AG04450 (cell line): ENCODE measurements at regions not wholly inside any gene's neighbourhood (a gene's known extent, or its start where the extent isn't known, plus 50 kb on each side); places are given as distances from the start of the nearest gene placed in this dataset.

Experiments used
- CTCF ChIA-PET: fragments of 300-600, 350-600 bp; formaldehyde crosslinking; extraction: SDS; loops from one replicate; lab custom pipeline; 2022; ENCODE audit warnings: antibody characterized with exemption, inconsistent platforms; lab: Charles Lee
- POLR2A ChIA-PET: fragments of 350-600 bp; formaldehyde crosslinking; extraction: SDS; loops from one replicate; lab custom pipeline; 2021; ENCODE audit warnings: antibody characterized with exemption, inconsistent platforms; lab: Yijun Ruan, JAX
- DNase-seq: peaks from one replicate; pipeline ENCODE4 v3.0.0-alpha.2; 2011; ENCODE audit warnings: low read depth, low spot score
- H3K27ac ChIP-seq: one replicate; pipeline ENCODE4 v1.5.1; 2012; ENCODE audit warnings: low read depth, low read length, control low read depth
- H3K27me3 ChIP-seq: one replicate; pipeline ENCODE4 v1.6.0; 2012; ENCODE audit warnings: low read length; ENCODE audit not compliant: control insufficient read depth, insufficient read depth
- H3K4me3 ChIP-seq: 2 replicates; pipeline ENCODE4 v1.5.1; 2011; ENCODE audit warnings: mild to moderate bottlenecking, low read depth, low read length, control low read depth
- H3K9me3 ChIP-seq: 2 replicates; pipeline ENCODE4 v1.5.1; 2012; ENCODE audit warnings: low read length; ENCODE audit not compliant: control insufficient read depth, insufficient read depth
- TF ChIP-seq, protein P1 (sequence below): IDR thresholded peaks from 2 replicates; pipeline ENCODE4 v1.5.1; 2011; ENCODE audit warnings: low read depth, low read length, control low read depth, inconsistent platforms

DNA sequence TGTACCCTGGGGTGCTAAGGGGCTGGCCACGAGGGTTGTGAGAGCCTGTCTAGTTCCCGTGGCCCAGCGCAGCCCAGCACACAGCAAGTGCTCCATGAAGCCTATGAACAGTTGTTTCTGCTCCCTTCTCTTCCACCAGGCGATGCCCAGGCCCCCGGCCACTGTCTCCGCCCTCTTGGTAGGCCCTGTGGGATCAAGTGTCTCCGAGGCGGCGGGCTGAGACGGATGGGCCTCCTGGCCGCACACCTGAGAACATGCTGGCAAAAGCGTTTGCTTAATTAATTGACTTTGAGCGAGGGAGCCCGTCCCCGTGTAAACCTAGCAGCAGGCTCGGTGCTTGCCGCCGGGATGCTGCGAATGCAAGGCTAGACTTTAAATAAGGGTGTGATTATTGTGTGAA lies 129.7 kb upstream of the GSE1 start:
- DNase-seq, result no peak
- H3K27me3 ChIP-seq, result no peaks in the 10 kb centered on the region
- no peak overlapping the region for H3K4me3 ChIP-seq
- ChIA-PET POLR2A (no interaction called here), CTCF (no interaction called here)
- no peak overlapping the region for H3K27ac ChIP-seq
- H3K9me3 ChIP-seq, result no peaks in the 10 kb centered on the region; the same call in 1 of the 2 replicates
- TF ChIP-seq, protein P1, sequence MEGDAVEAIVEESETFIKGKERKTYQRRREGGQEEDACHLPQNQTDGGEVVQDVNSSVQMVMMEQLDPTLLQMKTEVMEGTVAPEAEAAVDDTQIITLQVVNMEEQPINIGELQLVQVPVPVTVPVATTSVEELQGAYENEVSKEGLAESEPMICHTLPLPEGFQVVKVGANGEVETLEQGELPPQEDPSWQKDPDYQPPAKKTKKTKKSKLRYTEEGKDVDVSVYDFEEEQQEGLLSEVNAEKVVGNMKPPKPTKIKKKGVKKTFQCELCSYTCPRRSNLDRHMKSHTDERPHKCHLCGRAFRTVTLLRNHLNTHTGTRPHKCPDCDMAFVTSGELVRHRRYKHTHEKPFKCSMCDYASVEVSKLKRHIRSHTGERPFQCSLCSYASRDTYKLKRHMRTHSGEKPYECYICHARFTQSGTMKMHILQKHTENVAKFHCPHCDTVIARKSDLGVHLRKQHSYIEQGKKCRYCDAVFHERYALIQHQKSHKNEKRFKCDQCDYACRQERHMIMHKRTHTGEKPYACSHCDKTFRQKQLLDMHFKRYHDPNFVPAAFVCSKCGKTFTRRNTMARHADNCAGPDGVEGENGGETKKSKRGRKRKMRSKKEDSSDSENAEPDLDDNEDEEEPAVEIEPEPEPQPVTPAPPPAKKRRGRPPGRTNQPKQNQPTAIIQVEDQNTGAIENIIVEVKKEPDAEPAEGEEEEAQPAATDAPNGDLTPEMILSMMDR, result no peak

DNA sequence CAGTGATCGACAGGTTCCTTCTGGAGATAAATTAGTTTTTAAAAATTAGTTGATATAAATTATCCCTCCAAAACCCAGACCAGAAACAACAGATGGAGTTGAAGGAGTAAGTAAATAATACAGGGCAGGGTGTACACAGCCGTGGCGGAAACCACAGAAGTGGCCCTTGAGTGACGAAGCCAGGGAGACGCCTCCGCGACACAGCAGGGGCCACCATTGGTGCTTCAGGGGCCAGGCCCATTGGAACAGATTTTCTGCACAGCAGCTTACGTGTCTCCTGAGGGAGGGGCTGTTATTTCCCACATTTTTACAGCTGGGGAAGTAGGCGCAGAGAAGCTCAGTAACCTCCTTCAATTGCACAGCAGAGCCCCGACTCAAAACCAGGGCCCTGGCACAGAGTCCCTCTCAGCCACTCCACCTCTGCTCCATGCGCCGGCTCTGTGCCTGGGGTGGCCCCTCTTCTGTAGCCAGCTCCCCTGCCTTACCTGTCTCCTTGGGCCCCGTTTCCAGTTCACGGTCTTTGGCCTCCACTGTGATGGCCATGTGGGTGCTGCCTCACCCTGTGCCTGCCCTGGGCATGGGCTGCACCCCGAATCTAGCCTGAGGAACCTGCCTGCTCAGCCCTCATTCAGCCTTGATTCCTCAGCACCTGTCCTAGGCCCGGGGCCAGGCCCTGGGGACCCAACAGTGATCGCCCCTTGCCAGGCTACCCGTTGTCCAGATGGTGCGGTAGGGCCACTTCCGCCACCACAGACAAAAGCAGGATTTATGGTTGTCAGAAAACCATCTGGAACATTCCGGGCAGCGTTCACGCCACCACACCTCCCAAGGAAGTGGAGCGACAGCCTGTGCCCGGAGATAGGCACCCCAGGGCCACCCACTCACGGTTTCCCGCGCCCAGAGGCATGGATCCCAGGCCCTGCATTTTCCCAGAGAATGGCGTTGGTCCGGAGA lies 128.5 kb upstream of the GSE1 start:
- POLR2A ChIA-PET, result no interaction called here
- Histone ChIP-seq H3K4me3 (no peak overlapping the region), H3K27ac (no peak overlapping the region), H3K9me3 (no peaks in the 10 kb centered on the region; the same call in 1 of the 2 replicates), H3K27me3 (no peaks in the 10 kb centered on the region)
- DNase-seq, result no peak
- TF ChIP-seq, protein P1, result no peak
- CTCF ChIA-PET, result interaction anchor here (1.3 kb wide), 1 partner anchor 131 kb away, joined by 3 read pairs; no protein-coding TSS in a partner anchor

DNA sequence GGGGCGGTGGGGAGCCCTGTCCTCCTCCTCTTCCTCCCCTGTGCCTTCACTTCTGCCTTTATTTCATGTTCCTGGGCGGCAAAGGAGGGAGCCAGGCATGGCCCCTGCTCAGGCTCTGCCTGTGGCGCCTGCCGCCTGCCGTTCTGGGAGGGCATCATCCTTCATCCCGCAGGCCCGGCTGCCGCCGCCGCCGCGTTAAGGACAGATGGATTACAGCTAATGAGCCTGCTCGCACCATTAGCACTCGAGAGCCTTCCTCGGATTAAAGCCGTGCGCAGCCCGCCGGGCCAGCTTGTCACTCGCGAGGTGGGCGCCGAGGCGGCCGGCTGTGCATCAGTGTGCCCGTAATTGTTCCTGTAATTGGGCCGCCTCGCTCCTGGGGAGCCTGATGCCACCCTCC lies 127.7 kb upstream of the GSE1 start:
- Histone ChIP-seq H3K27ac (no peak overlapping the region), H3K9me3 (no peaks in the 10 kb centered on the region; the same call in 1 of the 2 replicates), H3K27me3 (no peaks in the 10 kb centered on the region), H3K4me3 (no peak overlapping the region)
- TF ChIP-seq, protein P1, result no peak
- POLR2A ChIA-PET, result no interaction called here
- DNase-seq, result no peak
- CTCF ChIA-PET, result no interaction called here

DNA sequence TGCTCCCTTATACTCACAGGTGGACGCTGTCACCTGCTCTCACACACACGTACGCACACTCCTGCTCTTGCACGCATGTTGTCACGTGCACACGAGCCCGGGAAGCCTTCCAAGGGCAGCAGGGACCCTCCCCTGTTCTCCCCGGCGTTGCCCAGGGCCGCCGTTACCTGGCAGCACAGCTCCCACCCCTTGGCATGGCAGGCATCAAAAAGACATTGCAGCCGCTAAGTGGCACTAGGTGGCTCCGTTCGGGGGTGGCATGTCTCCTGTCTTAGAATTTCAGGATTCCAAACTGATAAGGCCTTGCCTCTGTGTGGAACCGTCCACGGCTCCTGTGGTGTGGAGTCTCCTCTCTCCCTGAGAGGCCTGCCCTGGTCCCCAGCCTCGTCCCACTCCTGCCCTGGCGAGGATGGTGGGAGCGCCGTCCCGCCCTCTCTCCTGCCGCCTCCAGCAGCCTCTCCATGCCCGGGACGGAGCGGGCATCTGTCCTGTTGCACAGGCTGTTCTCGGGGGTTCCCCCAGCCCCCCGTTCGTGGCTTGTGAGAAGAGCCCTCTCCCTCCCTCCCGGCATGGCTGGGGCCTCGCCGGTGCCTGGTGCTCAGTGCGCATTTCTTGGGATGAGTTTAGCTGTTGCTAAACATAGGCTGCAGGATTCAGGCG lies 126.7 kb upstream of the GSE1 start:
- DNase-seq, result no peak
- TF ChIP-seq, protein P1, result no peak
- H3K27me3 ChIP-seq, result no peaks in the 10 kb centered on the region
- H3K27ac ChIP-seq, result no peak overlapping the region
- POLR2A ChIA-PET, result no interaction called here
- H3K4me3 ChIP-seq, result no peak overlapping the region
- H3K9me3 ChIP-seq, result no peaks in the 10 kb centered on the region; the same call in 1 of the 2 replicates
- CTCF ChIA-PET, result no interaction called here

DNA sequence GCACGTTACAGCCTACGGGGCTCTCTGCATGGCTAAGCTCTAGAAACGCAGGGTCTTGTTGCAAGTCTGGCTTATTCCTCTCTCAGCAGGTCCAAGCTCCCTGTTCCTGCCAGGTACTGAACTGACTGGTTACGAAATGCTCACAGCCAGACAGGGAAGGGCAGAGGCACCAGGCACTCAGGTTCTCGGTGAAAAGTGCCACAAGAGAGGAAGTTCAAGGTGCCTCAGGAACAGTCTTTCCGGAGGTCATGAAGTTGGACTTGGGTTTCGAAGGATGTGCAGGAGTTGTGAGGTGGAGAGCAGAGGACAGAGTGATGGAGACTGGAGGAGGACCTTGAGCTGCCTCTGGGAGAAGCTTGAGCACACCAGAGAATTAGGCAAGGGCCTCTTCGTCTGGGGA lies 124.7 kb upstream of the GSE1 start:
- Histone ChIP-seq H3K27ac (no peak overlapping the region), H3K4me3 (no peak overlapping the region), H3K9me3 (no peaks in the 10 kb centered on the region; the same call in 1 of the 2 replicates), H3K27me3 (no peaks in the 10 kb centered on the region)
- ChIA-PET CTCF (interaction anchor here (0.8 kb wide), 1 partner anchor 13 kb away, joined by 3 read pairs; no protein-coding TSS in a partner anchor), POLR2A (no interaction called here)
- TF ChIP-seq, protein P1, result no peak
- DNase-seq, result no peak
